Hepatocyte (in vitro differentiated cells): ENCODE measurements at regions not wholly inside any gene's neighbourhood (a gene's known extent, or its start where the extent isn't known, plus 50 kb on each side); places are given as distances from the start of the nearest gene placed in this dataset.

Experiments used
- DNase-seq: peaks from one replicate; pipeline ENCODE4 v3.0.0-alpha.2; 2016; ENCODE audit warnings: low spot score
- H2AFZ ChIP-seq: fragments of 200-600 bp; sonication (generic); 2 replicates; pipeline ENCODE4 v1.6.0; 2016; ENCODE audit warnings: antibody characterized with exemption, mild to moderate bottlenecking
- H3K27ac ChIP-seq: fragments of 200-600 bp; sonication (generic); 2 replicates; pipeline ENCODE4 v1.5.1; 2016; ENCODE audit warnings: mild to moderate bottlenecking
- H3K27me3 ChIP-seq: fragments of 200-600 bp; sonication (generic); 2 replicates; pipeline ENCODE4 v1.6.1; 2016
- H3K36me3 ChIP-seq: fragments of 200-600 bp; sonication (generic); replicated peaks from 2 replicates; pipeline ENCODE4 v1.5.1; 2016; ENCODE audit warnings: low read depth; ENCODE audit not compliant: insufficient read depth
- H3K4me1 ChIP-seq: fragments of 200-600 bp; sonication (generic); 2 replicates; pipeline ENCODE4 v1.5.1; 2016; ENCODE audit warnings: mild to moderate bottlenecking, moderate library complexity; ENCODE audit not compliant: insufficient read depth
- H3K4me2 ChIP-seq: fragments of 200-600 bp; sonication (generic); 2 replicates; pipeline ENCODE4 v1.6.0; 2016
- H3K4me3 ChIP-seq: fragments of 200-600 bp; sonication (generic); 2 replicates; pipeline ENCODE4 v1.5.1; 2016; ENCODE audit warnings: mild to moderate bottlenecking
- H3K79me2 ChIP-seq: fragments of 200-600 bp; sonication (generic); 2 replicates; pipeline ENCODE4 v1.6.0; 2017; ENCODE audit warnings: mild to moderate bottlenecking
- H3K9me2 ChIP-seq: fragments of 200-600 bp; sonication (generic); replicated peaks from 2 replicates; pipeline ENCODE4 v1.6.0; 2017; ENCODE audit warnings: mild to moderate bottlenecking; ENCODE audit not compliant: insufficient read depth
- H3K9me3 ChIP-seq: fragments of 200-600 bp; sonication (generic); 2 replicates; pipeline ENCODE4 v1.5.1; 2016; ENCODE audit warnings: low read depth, mild to moderate bottlenecking
- H4K20me1 ChIP-seq: fragments of 200-600 bp; sonication (generic); 2 replicates; pipeline ENCODE4 v1.6.0; 2016; ENCODE audit warnings: mild to moderate bottlenecking; ENCODE audit not compliant: insufficient read depth, poor library complexity, severe bottlenecking
- CTCF ChIP-seq: fragments of 200-600 bp; sonication (generic); IDR thresholded peaks from 2 replicates; pipeline ENCODE4 v1.5.1; 2016; ENCODE audit warnings: antibody characterized with exemption, mild to moderate bottlenecking; ENCODE audit not compliant: poor library complexity
- EZH2 ChIP-seq: fragments of 200-600 bp; sonication (generic); IDR thresholded peaks from 2 replicates; pipeline ENCODE4 v1.6.1; 2016; ENCODE audit warnings: antibody characterized with exemption, mild to moderate bottlenecking, borderline replicate concordance
- EZH2phosphoT487 ChIP-seq: fragments of 200-600 bp; sonication (generic); IDR thresholded peaks from one replicate; pipeline ENCODE4 v1.6.1; 2018; ENCODE audit warnings: antibody characterized with exemption, mild to moderate bottlenecking, low read depth, moderate library complexity; ENCODE audit not compliant: unreplicated experiment, severe bottlenecking
- WGBS: methylation state at CpG from one replicate; pipeline ENCODE4 v1.1.6; 2016; ENCODE audit warnings: low lambda C conversion rate; ENCODE audit errors: missing lambda C conversion rate; 5-methylcytosine and 5-hydroxymethylcytosine counted together

DNA sequence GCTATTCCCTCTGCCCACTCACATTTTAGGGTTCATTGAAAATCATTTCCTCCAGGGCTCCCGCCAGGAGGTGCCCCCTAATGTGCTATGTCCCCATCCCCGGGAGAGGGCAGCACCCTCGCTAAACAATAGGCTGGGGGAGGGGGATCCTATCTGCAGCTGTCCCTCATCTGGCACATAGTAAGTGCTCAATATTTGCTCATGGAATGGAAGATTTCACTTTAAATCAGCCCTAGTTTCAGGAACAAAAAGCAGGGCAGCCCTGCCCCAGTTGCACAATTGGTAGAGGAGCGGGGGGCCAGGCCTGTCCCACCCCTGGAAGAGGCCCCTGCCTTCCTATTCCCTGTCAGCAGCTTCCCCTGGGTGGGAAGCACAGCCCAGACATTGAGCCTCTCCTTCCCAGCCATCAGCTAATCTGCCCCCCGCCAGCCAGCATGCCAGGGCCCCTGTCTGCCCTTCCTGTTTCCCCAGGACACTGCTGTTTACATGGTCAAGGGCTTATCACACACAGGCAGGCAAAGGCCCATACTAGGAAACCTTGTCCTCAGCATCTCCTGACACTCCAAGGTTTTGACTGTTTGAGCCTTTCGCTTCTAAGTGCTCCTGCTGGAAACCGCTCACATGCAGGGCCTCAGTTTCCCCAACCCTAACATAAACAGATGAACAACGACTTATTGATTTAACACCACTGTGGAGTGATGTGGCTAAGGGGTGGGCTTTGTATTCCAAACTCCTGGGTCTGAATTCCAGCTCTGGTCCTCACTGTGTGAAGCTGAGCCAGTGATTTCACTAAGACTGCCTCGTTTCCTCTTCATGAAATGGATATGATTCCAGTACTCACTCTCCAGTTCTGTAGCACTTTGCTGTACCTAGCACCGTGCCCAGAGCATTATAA, 130.7 kb upstream of the ZMIZ1 start:
- Histone ChIP-seq H3K9me2 (no peaks in the 10 kb centered on the region), H3K27ac (peak overlapping the region; percentile 7)
- DNase-seq, result no peak

DNA sequence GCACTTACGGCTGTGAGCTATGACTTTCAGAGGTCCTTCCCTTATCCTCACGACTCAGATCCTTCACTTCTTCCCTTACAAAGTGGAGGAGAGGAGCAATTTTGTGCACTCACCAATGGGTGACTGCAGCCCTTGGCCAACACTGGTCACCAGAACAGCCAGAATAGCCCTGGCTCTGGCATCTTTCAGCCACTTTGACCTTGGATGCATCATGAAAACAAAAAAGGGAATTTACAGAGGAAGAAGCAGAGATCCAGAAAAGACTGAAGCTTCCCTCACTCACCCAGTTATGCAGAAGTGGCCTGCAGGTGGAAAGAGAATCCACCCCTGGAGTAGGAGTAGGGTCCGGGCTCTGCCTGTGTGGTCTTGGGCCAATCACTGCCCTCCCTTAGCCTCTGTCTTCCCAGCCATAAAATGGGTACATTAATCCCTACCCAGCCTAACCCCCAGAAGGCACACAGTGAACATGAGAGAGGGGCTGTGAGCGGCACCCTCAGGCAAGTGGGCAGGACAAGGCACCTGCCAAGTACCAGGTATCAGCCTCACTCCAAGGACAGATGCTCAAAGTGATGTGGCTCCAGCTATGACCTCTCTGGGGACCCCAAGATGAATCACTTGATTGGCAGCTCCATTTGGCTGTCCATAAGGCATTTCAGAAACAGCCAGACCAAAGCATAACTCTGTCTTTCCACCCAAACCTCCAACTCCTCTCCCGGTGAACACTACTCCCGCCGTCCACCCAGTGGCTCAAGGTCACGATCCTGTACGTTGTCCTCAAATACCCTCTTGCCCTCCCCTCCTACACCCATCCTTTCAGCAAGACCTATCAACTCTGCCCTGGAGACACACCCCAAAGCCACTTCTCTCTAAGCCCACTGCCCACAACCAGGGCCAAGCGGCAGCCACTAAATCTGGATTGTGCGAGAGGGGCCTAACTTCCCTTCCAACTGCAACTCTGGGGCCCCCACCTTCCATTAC, 129.8 kb upstream of the ZMIZ1 start:
- Histone ChIP-seq H3K9me2 (no peaks in the 10 kb centered on the region), H3K36me3 (no peaks in the 10 kb centered on the region), H3K27me3 (no peaks in the 10 kb centered on the region), H3K4me1 (peaks cover 7% of the 10 kb centered on the region), H3K4me3 (no peak overlapping the region), H3K4me2 (no peak overlapping the region), H3K9me3 (no peaks in the 10 kb centered on the region), H4K20me1 (no peaks in the 10 kb centered on the region), H3K79me2 (no peaks in the 10 kb centered on the region), H3K27ac (peak overlapping the region; percentile 7), H2AFZ (no peak overlapping the region)
- TF ChIP-seq EZH2phosphoT487, result no peak
- no peak for TF ChIP-seq CTCF
- TF ChIP-seq EZH2, result no peak
- WGBS, result 97% methylated on average over 11 of the region's 11 CpGs
- no peak for DNase-seq

More for the DNA sequence above, 130.7 kb upstream of the ZMIZ1 start:
- H3K27me3 ChIP-seq, result no peaks in the 10 kb centered on the region
- no peaks in the 10 kb centered on the region for H3K79me2 ChIP-seq
- no peak overlapping the region for H2AFZ ChIP-seq
- peaks cover 6% of the 10 kb centered on the region for H3K4me1 ChIP-seq
- H3K9me3 ChIP-seq, result no peaks in the 10 kb centered on the region
- WGBS, result 60% methylated on average over 10 of the region's 10 CpGs
- H3K36me3 ChIP-seq, result no peaks in the 10 kb centered on the region
- H3K4me2 ChIP-seq, result no peak overlapping the region
- H4K20me1 ChIP-seq, result no peaks in the 10 kb centered on the region
- no peak overlapping the region for H3K4me3 ChIP-seq
- TF ChIP-seq CTCF (peak; percentile 18), EZH2phosphoT487 (no peak)

- peak overlapping the region; percentile 28 for H3K27ac ChIP-seq
- H3K9me2 ChIP-seq, result no peaks in the 10 kb centered on the region
- no peaks in the 10 kb centered on the region for H3K27me3 ChIP-seq
- H3K4me1 ChIP-seq, result peaks cover 28% of the 10 kb centered on the region
- no peak overlapping the region for H3K4me3 ChIP-seq
- H3K36me3 ChIP-seq, result no peaks in the 10 kb centered on the region
- no peaks in the 10 kb centered on the region for H4K20me1 ChIP-seq
- H3K4me2 ChIP-seq, result no peak overlapping the region
- H3K79me2 ChIP-seq, result no peaks in the 10 kb centered on the region
- no peaks in the 10 kb centered on the region for H3K9me3 ChIP-seq
- H2AFZ ChIP-seq, result no peak overlapping the region
- WGBS, result 59% methylated on average over 4 of the region's 4 CpGs
- TF ChIP-seq CTCF (no peak), EZH2phosphoT487 (no peak), EZH2 (no peak)
- no peak for DNase-seq
These were observed 126.7 kb upstream of the ZMIZ1 start for GRCh38 chr10:78942091-78942501.
